ENCODE measurements at regions not wholly inside any gene's neighbourhood (a gene's known extent, or its start where the extent isn't known, plus 50 kb on each side); places are given as distances from the start of the nearest gene placed in this dataset.
A peak's percentile ranks its signal among the peaks of the same experiment; 100 is the strongest.
"Not testable (repeated sequence)": the region's sequence is repeated elsewhere in the genome, so short reads cannot be mapped to it uniquely, and the experiment has no call there.

DNA sequence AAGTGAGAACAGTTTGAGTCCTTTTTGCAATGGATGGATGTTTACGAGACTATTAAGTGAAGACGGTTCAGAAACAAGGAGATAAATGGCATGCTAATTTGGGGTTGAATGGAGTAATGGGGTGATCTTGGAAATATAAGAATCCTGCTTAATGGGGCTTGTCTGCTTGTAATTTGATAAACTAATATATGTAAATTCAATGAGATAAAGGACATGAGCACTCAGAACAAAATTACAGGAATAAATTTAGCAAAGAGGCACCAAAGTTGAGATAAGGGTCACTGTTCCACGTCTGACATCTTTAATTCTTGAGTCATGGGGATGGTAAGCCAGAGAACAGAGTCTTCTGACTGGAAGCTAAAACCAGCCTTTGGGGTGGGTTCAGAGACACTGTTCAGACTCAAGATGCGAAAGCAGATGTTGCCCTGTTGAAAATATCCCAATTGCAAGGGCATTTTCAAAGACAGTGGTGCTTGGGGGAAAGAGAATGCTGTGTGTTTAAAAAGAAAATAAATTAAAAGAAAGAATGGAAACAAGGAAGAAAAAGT, 67.8 kb upstream of the CHRNB4 start:
- no peak for DNase-seq

DNA sequence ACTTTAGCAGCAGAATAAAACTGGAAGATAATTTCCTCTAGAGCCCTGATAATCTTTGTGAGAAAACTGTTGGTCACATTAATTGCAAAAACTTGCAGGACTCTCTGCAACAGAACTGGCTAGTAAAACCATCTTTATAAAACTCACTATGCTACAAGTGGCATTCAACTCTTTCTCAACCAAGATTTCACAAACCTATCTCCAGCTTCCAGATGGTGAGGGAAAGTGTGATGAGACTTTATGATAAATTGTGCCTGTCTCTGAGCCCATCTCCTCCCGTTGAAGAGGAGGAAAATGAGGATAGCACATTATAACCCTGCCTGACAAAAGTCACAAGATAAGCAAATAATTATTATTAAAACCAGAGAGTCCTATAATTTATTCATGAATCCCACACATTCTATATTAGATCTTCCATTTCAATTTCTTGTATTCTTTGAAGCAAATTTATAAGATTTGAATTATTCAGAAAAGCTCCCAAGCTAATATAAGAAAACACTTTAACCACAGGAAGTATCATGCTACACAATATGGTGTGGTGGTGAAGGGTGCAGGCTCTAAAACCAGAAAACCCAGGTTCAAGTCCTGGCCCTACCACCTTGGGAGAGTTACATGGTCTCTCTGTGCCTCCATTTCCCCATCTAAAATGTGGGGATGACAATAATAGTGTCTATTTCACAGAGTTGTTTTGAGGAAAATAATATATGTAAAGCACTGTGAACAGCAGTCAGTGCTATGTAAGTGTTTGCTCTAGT, 65.6 kb upstream of the CHRNB4 start:
- DNase-seq: not testable (repeated sequence)

DNA sequence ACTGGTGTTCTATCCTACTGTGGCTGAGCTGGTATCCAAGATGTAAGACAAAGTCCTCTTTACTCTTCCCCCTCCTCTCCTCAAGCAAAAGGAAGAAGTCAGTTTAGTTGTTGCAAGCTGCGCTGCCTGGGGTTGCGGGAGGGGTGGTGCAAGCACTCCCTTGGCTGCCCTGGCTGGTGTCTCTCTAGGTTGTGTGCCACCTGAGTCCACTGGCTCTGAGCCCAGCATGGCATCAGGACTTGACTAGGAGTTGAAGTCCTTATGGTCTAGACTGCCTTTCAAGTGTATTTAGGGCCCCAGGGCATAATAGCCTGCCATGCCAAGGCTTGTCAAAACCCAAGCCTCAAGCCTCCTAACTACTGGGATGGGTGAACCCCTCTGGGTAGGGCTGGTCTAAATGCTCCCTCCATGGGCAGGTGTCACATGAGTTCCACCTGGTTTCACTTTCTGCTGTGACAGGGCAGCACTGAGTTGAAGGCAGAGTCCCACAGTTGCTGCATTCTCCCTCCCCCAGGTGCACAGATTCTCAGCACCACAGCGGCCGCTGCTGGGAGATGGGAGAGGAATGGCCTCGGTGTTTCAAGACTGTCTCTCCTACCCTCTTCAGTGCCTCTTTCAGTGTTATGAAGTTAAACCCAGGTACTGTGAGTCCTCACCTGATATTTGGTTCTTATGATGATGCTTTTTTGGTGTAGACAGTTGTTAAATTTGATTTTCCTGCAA, 62.5 kb upstream of the CHRNB4 start:
- not testable (repeated sequence) for DNase-seq

DNA sequence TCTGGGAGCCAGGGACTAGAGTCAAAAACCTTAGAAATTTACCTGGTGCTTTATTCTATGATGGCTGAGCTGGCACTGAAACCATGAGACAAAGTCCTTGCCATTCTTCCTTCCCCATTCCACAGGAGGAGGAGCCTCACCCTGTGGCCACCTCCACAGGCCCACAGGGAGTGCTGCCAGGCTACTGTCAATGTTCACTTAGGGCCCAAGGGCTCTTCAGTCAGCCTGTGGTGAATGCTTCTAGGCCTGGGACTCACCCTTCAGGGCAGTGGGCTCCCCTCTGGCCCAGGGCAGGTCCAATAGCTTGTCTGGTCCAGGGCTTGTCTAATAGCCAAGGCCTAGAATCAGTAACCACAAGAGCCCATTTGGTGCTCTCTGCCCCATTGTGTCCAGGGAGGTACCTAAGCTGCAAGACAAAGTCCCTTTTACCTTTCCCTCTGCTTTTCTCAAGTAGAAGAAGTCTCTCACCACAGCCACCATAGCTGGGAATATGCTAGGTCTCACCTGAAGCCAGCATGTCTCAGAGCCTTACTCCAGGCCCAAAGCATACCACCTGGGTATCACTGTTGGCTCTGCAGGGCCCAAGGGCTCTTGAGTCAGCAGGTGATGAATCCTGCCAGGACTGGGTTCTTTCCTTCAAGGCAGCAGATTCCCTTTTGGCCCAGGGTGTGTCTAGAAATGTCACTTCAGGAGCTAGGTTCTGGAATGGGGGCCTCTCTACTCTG, 61.8 kb upstream of the CHRNB4 start:
- DNase-seq: no peak

DNA sequence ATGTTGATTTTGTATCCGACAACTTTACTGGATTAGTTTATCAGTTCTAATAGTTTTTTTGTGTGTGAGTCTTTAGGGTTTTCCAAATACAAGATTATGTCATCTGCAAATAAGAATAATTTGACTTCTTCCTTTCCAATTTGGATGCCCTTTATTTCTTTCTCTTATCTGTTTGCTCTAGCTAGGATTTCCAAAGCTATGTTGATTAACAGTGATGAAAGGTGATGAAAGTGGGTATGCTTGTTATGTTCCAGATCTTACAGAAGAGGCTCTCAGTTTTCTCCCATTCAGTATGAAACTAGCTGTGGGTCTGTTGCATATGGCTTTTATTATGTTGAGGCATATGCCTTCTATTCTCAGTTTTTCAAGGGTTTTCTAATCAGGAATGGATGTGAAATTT, 56.4 kb upstream of the CHRNB4 start:
- no peak for DNase-seq

DNA sequence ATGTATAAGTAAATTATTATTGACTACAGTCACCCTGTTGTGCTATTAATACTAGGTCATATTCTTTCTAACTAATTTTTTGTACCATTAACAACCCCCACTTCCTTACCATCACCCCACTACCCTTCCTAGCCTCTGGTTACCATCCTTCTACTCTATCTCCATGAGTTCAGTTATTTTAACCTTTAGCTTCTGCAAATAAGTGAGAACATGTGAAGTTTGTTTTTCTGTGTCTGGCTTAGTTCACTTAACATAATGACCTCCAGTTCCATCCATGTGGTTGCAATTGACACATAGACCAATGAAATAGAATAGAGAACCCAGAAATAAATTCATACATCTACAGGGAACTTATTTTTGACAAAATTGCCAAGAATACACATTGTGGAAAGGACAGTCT, 55.4 kb upstream of the CHRNB4 start:
- no peak for DNase-seq

DNA sequence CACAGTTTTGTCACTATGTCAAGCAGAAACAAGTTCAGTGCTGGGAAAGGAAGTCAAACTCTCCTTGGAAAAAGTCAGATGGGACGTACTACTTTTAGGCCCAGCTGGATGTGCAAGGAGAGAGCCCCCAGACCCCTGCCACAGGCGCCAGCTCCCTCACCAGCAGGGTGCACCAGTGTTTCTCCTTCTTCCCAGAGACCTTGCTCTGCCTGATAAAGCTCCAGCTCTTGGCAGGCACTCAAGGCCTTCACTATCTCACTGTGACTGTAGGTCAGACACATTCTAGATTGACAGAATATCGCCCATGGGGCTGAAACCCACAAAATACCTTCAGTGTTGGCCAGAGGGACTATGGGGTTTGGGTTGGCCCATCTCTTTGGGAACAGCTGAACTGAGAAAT, 54.8 kb upstream of the CHRNB4 start:
- peak; percentile 55 for DNase-seq

DNA sequence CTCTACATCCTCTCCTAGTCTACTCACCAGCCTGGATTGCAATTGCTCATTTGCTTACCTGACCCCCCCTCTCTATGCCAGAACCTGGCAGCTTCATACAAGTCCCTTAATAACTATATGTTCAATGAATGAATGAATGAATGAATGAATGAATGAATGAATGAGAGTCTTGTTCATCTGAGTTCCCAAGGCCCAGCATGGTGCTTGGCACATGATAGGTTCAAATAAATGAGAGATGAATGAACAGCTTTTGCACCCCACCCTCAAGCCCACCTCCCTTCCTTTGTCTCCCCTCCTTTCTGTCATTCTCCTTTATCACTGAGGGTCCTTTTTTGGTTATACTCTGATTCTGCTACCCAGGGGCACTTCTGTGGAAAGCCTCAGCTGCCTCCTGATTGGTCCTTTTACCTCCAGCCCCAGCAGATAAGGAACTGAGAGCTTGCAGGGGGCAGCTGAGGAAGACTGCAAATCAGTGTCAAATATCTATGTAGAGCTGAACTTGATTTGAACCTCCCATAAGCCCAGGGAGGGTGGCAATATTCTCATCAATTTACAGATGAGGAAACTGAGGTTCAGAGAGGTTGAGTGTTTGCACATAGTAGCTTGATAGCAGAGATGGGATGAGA, 54.1 kb upstream of the CHRNB4 start:
- DNase-seq: no peak

DNA sequence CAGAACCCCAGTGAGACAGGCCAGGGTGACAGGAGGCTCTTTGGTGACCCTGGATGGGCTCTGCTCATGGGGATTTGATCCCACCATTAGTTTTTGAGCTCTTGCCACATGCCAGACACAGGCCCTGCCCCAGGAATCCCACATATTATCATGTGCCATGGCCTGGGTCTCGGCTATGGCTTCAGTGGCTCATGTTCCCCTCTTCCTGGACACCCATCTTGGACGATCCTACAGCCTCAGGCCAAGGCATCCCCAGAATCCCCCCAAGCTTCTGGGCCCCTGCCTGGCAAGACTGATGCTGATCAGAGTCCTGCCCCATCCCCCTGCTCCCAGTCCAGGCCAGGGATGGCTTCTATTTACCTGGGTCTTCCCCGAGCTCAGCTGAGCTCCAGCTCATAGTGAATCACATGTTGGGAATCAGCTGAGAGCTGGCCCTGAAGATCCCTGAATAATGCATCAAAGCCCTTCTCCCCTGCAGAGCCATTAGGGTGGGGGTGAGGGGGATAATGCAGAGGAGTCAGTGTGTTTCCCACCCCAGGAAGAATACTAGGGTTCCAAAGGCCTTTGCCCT, 50.9 kb upstream of the CHRNB4 start:
- DNase-seq: peak; percentile 20

DNA sequence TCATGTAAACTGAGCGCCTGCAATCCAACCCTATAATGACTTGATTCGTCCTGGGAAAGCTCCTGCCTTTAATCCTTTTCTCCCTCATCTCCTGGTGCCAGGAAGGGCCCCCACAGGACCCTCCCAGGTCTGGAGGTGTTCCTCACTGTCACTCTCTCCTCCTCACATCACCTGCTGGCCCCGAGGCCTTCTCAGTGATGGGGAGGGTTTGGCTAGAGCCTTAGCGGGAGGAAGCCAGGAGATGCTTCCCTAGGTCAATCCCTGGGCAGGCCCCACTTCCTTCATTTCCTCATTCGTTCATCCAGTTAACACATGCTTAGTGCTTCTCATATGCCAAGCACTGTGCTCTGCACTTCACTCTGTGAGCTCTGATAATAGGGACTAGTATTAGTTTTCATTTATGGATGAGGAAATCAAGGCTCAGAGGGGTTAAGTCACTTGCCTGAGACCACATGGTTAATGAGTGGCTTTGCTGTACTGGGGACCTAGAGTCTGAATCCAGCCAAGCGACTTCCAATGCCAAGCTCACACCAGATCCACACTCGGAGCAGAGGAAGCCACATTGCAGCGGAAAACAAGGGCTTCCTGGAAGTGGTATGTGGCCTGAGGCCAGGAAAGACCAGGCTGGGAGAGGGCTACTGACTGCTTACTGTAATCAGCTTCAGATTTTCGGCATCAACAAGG, 50.3 kb upstream of the CHRNB4 start:
- no peak for DNase-seq
